ENCODE measurements at regions not wholly inside any gene's neighbourhood (a gene's known extent, or its start where the extent isn't known, plus 50 kb on each side); places are given as distances from the start of the nearest gene placed in this dataset.

- TF ChIP-seq, protein P1, sequence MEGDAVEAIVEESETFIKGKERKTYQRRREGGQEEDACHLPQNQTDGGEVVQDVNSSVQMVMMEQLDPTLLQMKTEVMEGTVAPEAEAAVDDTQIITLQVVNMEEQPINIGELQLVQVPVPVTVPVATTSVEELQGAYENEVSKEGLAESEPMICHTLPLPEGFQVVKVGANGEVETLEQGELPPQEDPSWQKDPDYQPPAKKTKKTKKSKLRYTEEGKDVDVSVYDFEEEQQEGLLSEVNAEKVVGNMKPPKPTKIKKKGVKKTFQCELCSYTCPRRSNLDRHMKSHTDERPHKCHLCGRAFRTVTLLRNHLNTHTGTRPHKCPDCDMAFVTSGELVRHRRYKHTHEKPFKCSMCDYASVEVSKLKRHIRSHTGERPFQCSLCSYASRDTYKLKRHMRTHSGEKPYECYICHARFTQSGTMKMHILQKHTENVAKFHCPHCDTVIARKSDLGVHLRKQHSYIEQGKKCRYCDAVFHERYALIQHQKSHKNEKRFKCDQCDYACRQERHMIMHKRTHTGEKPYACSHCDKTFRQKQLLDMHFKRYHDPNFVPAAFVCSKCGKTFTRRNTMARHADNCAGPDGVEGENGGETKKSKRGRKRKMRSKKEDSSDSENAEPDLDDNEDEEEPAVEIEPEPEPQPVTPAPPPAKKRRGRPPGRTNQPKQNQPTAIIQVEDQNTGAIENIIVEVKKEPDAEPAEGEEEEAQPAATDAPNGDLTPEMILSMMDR (IDR thresholded peaks at IDR 0.05) = no peak
- TF ChIP-seq EP300 (IDR thresholded peaks at IDR 0.05) (no peak), POLR2AphosphoS5 (IDR thresholded peaks at IDR 0.05) (no peak), POLR2A (IDR thresholded peaks at IDR 0.05) (no peak)
Measured at GRCh38 chr5:161157925-161158324, 305.9 kb upstream of the ATP10B start.
